Lower lobe of right lung (tissue), 2 donors: ENCODE measurements at regions not wholly inside any gene's neighbourhood (a gene's known extent, or its start where the extent isn't known, plus 50 kb on each side); places are given as distances from the start of the nearest gene placed in this dataset.

ENCODE experiments used
- ATAC-seq, 2 donors: fragments of 200-7000 bp; cut with Tn5 transposase; one replicate each; pipeline ENCODE4 v1.9.1; 2020 to 2022; ENCODE audit warnings: mild to moderate bottlenecking in 2 of 2, moderate library complexity in 2 of 2
- DNase-seq: peaks from one replicate; pipeline ENCODE4 v3.0.0-alpha.2; 2020
- H3K27ac ChIP-seq: fragments of 200-600 bp; one replicate; pipeline ENCODE4 v1.8.0; 2022
- H3K27me3 ChIP-seq: fragments of 200-600 bp; one replicate; pipeline ENCODE4 v1.8.0; 2022; ENCODE audit warnings: low read depth
- H3K36me3 ChIP-seq: fragments of 200-600 bp; one replicate; pipeline ENCODE4 v1.8.0; 2022; ENCODE audit warnings: mild to moderate bottlenecking
- H3K4me1 ChIP-seq: fragments of 200-600 bp; one replicate; pipeline ENCODE4 v1.8.0; 2022
- H3K4me3 ChIP-seq: fragments of 200-600 bp; one replicate; pipeline ENCODE4 v1.8.0; 2022; ENCODE audit warnings: mild to moderate bottlenecking
- H3K9me3 ChIP-seq: fragments of 200-600 bp; one replicate; pipeline ENCODE4 v1.8.0; 2022
- intact Hi-C: fragments of 100-400 bp; cut with DNase I; formaldehyde crosslinking; loops from one replicate; pipeline ENCODE4 v1.11.0; 2022
- TF ChIP-seq, protein P1 (sequence below): fragments of 200-600 bp; IDR thresholded peaks from one replicate; pipeline ENCODE4 v1.8.0; 2022; ENCODE audit warnings: antibody characterized with exemption, mild to moderate bottlenecking
- donor health status: DM: no; HTN: yes; CAD: no; lungs with severe emphysema.

DNA sequence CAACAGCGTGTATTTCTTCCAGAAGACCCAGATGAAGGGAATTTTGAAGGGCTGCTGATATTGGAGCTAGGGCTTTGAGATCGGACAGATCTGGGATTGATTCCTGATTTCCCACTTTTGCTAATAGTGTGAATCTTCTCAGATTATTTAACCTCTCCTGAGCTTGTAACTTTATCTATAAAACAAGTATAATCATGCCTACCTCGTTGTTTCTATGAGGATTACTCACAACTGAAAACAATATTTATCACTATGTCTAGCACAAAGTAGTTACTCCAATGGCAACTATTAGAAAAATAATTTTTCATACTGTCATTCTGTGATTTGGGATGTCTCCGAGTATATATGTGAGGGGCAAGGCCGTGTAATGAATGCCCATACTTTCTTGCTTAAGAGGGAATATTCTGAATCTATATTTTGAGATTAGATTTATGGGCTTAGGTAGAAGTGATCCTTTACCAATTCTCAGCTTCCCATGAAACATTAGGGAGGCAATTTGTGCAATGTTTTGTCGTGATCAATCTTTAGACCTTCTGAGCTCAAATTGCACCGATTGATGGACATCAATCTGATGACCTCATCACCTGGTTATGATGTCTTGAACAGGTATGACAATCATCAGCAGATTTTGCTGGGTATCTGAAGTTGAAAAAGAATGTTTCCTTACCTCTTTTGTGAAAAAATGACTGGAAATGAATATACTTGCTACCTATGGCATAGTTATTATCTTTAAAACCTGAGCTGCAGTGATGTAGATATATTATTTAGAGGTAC lies 339.9 kb downstream of the KCNS3 start:
- no peaks in the 10 kb centered on the region for H3K27me3 ChIP-seq
- intact Hi-C loops = no loop called here
- ATAC-seq = no peak
- no peak overlapping the region for H3K4me3 ChIP-seq
- H3K9me3 ChIP-seq = no peaks in the 10 kb centered on the region
- H3K4me1 ChIP-seq = no peaks in the 10 kb centered on the region
- no peaks in the 10 kb centered on the region for H3K36me3 ChIP-seq
- no peak for DNase-seq
- TF ChIP-seq, protein P1, sequence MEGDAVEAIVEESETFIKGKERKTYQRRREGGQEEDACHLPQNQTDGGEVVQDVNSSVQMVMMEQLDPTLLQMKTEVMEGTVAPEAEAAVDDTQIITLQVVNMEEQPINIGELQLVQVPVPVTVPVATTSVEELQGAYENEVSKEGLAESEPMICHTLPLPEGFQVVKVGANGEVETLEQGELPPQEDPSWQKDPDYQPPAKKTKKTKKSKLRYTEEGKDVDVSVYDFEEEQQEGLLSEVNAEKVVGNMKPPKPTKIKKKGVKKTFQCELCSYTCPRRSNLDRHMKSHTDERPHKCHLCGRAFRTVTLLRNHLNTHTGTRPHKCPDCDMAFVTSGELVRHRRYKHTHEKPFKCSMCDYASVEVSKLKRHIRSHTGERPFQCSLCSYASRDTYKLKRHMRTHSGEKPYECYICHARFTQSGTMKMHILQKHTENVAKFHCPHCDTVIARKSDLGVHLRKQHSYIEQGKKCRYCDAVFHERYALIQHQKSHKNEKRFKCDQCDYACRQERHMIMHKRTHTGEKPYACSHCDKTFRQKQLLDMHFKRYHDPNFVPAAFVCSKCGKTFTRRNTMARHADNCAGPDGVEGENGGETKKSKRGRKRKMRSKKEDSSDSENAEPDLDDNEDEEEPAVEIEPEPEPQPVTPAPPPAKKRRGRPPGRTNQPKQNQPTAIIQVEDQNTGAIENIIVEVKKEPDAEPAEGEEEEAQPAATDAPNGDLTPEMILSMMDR = no peak
- no peak overlapping the region for H3K27ac ChIP-seq

DNA sequence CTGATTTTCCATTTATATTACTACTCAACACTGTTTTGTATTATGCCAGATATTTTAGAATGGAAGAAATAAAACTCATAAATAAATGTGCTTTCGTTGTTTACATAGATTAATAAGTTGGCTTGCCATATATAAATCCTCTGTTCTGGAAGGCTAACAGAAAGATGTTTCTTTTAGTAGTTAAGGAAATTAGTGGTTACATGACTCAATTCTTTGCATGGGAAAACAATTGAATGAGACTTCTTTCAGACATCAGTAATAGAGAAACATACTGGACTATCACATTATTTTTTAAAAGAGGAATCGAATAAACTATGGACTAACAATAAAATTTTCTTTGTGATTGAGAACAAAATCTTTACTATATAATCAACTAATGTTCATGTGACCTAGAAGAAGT lies 336.5 kb downstream of the KCNS3 start:
- DNase-seq (no peak), ATAC-seq (no peak)
- Histone ChIP-seq H3K36me3 (no peaks in the 10 kb centered on the region), H3K27ac (no peak overlapping the region), H3K9me3 (no peaks in the 10 kb centered on the region), H3K27me3 (no peaks in the 10 kb centered on the region), H3K4me1 (no peaks in the 10 kb centered on the region), H3K4me3 (no peak overlapping the region)
- TF ChIP-seq, protein P1 = no peak
- intact Hi-C loops = no loop called here

DNA sequence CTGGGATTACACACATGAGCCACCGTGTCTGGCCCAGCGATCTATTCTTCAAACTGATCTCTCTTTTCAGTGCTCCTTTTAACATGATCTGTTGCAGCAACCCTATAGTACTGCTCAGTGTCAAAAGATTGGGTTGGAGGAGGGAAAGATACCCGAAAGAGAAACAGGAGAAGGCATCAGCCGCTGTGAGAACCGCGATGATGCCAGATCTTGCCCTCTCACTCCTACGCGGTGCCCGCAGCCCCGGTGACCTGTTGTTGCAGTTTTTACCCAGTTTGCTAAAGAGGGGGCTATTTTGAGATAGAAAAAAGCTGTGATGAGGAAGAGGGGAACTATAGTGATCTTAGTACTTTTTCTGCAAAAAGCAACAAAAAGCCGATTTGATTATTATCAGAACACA lies 335.5 kb downstream of the KCNS3 start:
- intact Hi-C loops = no loop called here
- no peak overlapping the region for H3K27ac ChIP-seq
- H3K36me3 ChIP-seq = no peaks in the 10 kb centered on the region
- DNase-seq (no peak), ATAC-seq (no peak)
- TF ChIP-seq, protein P1 = no peak
- no peaks in the 10 kb centered on the region for H3K4me1 ChIP-seq
- no peaks in the 10 kb centered on the region for H3K27me3 ChIP-seq
- H3K9me3 ChIP-seq = no peaks in the 10 kb centered on the region
- H3K4me3 ChIP-seq = no peak overlapping the region

DNA sequence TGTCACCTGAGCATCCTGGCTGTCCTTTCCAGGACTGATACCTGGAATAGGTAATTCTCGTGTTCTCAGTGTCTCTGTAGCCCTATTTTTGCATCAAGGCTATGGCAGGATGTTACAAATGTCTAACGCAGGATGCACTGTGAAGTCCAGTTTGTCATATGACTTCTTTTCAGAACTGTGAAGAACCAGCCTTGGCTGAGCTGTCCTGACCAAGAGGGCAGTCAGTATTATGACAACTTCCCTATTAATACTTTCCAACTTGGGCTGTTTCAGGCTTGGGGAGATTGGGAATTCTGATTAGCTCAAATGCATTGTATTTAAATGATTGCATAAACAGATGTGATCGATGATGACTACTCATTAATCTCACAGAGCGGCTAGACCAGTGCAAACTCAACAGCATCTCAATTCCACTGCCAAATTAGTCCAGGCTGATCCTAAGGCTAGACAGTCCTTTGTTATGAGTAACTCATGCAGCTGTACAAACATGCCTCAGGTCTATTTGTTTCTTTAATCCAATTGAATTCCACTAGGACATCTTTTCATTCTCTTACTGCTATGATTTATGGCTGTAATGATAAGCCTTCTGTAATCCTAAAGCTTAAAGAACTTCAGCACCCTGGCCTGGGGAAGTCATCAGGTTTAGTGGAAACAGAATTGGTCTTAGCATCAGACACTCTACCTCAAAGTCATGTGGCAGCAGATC lies 331.6 kb downstream of the KCNS3 start:
- DNase-seq (no peak), ATAC-seq (no peak)
- H3K4me1 ChIP-seq = no peaks in the 10 kb centered on the region
- H3K27ac ChIP-seq = no peak overlapping the region
- TF ChIP-seq, protein P1 = no peak
- intact Hi-C loops = no loop called here
- H3K27me3 ChIP-seq = no peaks in the 10 kb centered on the region
- no peak overlapping the region for H3K4me3 ChIP-seq
- H3K9me3 ChIP-seq = no peaks in the 10 kb centered on the region
- no peaks in the 10 kb centered on the region for H3K36me3 ChIP-seq

DNA sequence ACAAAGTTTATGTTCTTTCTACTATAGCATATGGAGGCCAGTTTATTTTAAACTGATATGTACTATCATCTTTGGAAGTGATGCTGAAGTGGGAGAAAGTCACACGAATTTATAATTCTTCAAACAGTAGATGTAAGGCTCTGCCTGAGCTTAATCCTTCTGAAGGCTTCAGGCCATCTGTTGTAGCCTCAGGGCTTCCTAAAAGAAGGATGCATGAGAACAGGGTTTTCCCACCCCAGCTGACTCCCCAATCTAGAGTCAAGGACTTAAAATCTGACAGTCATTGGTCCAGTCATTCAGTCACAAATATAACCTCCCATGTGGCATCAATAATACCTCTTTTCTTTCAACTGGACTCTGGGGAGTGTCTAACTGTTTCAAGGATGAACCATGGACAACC lies 330.5 kb downstream of the KCNS3 start:
- ATAC-seq = no peak
- intact Hi-C loops = no loop called here

More for the DNA sequence above, 330.5 kb downstream of the KCNS3 start:
- Histone ChIP-seq H3K36me3 (no peaks in the 10 kb centered on the region), H3K27ac (no peak overlapping the region), H3K4me3 (no peak overlapping the region), H3K4me1 (no peaks in the 10 kb centered on the region), H3K9me3 (no peaks in the 10 kb centered on the region), H3K27me3 (no peaks in the 10 kb centered on the region)
- DNase-seq = no peak
- TF ChIP-seq, protein P1 = no peak
